Body of pancreas (tissue), 4 donors: ENCODE measurements at regions not wholly inside any gene's neighbourhood (a gene's known extent, or its start where the extent isn't known, plus 50 kb on each side); places are given as distances from the start of the nearest gene placed in this dataset.

Experiments
- POLR2A ChIP-seq, 3 donors: fragments of 450-650 bp; IDR thresholded peaks; one replicate each; pipeline ENCODE4 v1.6.1; 2016; ENCODE audit warnings: antibody characterized with exemption in 3 of 3, mild to moderate bottlenecking in 2 of 3
- TF ChIP-seq, protein P1 (sequence below), 7 experiments: fragments of 450-650 bp in 4 of 7; fragments of 200-600 bp in 3 of 7; sonication (generic) in 3 of 7; IDR thresholded peaks; one replicate each; pipeline ENCODE4 v1.5.1; 2016 to 2019; ENCODE audit warnings: antibody characterized with exemption in 7 of 7

DNA sequence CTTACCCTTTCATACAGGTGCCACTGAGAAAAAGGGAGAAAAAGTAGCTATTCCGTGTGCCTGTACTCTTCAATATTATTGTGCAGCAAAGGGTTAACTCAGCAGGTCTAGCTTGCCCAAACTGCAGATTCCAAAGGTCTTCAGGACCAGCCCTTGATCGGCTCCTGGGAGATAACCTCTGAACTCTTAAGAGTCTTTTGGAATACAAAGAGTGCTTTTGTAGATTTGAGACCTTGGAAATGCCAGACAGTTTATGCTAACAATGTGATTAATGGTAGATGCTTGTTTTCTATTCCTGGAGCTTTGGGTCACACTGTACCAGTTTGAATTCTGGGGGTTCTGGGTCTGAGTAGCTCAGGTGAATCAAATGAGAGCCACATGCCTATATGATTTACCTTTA lies 844.7 kb upstream of the MIR17HG start:
- TF ChIP-seq, protein P1, sequence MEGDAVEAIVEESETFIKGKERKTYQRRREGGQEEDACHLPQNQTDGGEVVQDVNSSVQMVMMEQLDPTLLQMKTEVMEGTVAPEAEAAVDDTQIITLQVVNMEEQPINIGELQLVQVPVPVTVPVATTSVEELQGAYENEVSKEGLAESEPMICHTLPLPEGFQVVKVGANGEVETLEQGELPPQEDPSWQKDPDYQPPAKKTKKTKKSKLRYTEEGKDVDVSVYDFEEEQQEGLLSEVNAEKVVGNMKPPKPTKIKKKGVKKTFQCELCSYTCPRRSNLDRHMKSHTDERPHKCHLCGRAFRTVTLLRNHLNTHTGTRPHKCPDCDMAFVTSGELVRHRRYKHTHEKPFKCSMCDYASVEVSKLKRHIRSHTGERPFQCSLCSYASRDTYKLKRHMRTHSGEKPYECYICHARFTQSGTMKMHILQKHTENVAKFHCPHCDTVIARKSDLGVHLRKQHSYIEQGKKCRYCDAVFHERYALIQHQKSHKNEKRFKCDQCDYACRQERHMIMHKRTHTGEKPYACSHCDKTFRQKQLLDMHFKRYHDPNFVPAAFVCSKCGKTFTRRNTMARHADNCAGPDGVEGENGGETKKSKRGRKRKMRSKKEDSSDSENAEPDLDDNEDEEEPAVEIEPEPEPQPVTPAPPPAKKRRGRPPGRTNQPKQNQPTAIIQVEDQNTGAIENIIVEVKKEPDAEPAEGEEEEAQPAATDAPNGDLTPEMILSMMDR (IDR thresholded peaks at IDR 0.05): no peak
- no peak for TF ChIP-seq POLR2A (IDR thresholded peaks at IDR 0.05)
